BJ (cell line): ENCODE measurements at regions not wholly inside any gene's neighbourhood (a gene's known extent, or its start where the extent isn't known, plus 50 kb on each side); places are given as distances from the start of the nearest gene placed in this dataset.

Experiments used
- CTCF ChIA-PET: fragments of 350-600 bp; formaldehyde crosslinking; extraction: SDS; loops from one replicate; lab custom pipeline; 2021; ENCODE audit warnings: antibody characterized with exemption, inconsistent platforms; lab: Yijun Ruan, JAX
- POLR2A ChIA-PET: fragments of 300-600 bp; sonication (Branson Sonifier 250); formaldehyde crosslinking; extraction: SDS; loops from one replicate; lab custom pipeline; 2021; ENCODE audit warnings: antibody characterized with exemption; lab: Charles Lee
- DNase-seq: peaks from one replicate; pipeline ENCODE4 v3.0.0-alpha.2; 2011; ENCODE audit warnings: low read depth
- H3K27me3 ChIP-seq: 2 replicates; pipeline ENCODE4 v1.6.0; 2011; ENCODE audit warnings: low read length; ENCODE audit not compliant: control insufficient read depth, insufficient read depth
- H3K36me3 ChIP-seq: 2 replicates; pipeline ENCODE4 v1.5.1; 2011; ENCODE audit warnings: low read length; ENCODE audit not compliant: control insufficient read depth, insufficient read depth
- H3K4me3 ChIP-seq: 2 replicates; pipeline ENCODE4 v1.5.1; 2011; ENCODE audit warnings: low read depth, mild to moderate bottlenecking, control low read depth, low read length
- CTCF ChIP-seq: IDR thresholded peaks from 2 replicates; pipeline ENCODE4 v1.5.1; 2011; ENCODE audit warnings: low read depth, mild to moderate bottlenecking, control low read depth, inconsistent platforms, low read length, moderate library complexity; ENCODE audit not compliant: insufficient read depth

- no peak for DNase-seq
- Histone ChIP-seq H3K4me3 (no peak overlapping the region), H3K27me3 (peaks cover 12% of the 10 kb centered on the region; the same call in 1 of the 2 replicates), H3K36me3 (no peaks in the 10 kb centered on the region)
- ChIA-PET POLR2A (no interaction called here), CTCF (no interaction called here)
- no peak for TF ChIP-seq CTCF
Measured at GRCh38 chr7:54662701-54663100, 96.3 kb downstream of the SEC61G start.

GRCh38 chr7:54653905-54654304 lies 105.1 kb downstream of the SEC61G start:
- DNase-seq, result no peak
- POLR2A ChIA-PET, result no interaction called here
- CTCF ChIA-PET, result no interaction called here
- no peaks in the 10 kb centered on the region for H3K27me3 ChIP-seq
- TF ChIP-seq CTCF, result no peak
- no peaks in the 10 kb centered on the region for H3K36me3 ChIP-seq
- no peak overlapping the region for H3K4me3 ChIP-seq

GRCh38 chr7:54643064-54643463 lies 100.9 kb downstream of the VSTM2A start:
- no peaks in the 10 kb centered on the region for H3K36me3 ChIP-seq
- CTCF ChIA-PET, result no interaction called here
- H3K4me3 ChIP-seq, result no peak overlapping the region
- no peak for DNase-seq
- no peaks in the 10 kb centered on the region for H3K27me3 ChIP-seq
- POLR2A ChIA-PET, result no interaction called here
- TF ChIP-seq CTCF, result no peak

GRCh38 chr7:54637712-54638396 lies 95.7 kb downstream of the VSTM2A start:
- H3K36me3 ChIP-seq, result no peaks in the 10 kb centered on the region
- CTCF ChIA-PET, result no interaction called here
- no peak for TF ChIP-seq CTCF
- no peaks in the 10 kb centered on the region for H3K27me3 ChIP-seq
- no peak overlapping the region for H3K4me3 ChIP-seq
- DNase-seq, result no peak
- POLR2A ChIA-PET, result no interaction called here

DNA sequence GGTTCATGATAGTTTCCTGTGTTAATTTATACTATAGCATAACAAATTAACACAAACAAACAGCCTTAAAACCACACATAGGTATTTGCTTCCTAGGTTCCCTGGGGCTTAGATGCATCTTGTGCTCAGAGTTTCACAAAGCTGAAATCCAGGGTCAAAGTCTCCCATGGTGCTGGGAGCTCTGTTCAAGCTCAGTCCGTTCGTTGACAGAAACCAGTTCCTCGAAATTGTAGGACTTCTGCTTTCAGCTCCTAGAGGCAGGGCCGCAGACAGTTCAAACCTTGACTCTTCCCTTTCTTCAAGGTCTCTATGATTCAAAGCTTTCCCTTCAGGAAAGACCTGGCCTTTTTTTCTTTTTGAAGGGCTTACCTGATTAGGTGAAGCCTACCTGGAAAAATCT lies 90.5 kb downstream of the VSTM2A start:
- POLR2A ChIA-PET, result no interaction called here
- Histone ChIP-seq H3K4me3 (no peak overlapping the region), H3K36me3 (no peaks in the 10 kb centered on the region), H3K27me3 (no peaks in the 10 kb centered on the region)
- no peak for DNase-seq
- no peak for TF ChIP-seq CTCF
- CTCF ChIA-PET, result no interaction called here
